SK-N-SH (cell line): ENCODE measurements at regions not wholly inside any gene's neighbourhood (a gene's known extent, or its start where the extent isn't known, plus 50 kb on each side); places are given as distances from the start of the nearest gene placed in this dataset.

Experiments
- CTCF ChIA-PET: fragments of 300-600, 350-600 bp; formaldehyde crosslinking; extraction: SDS; loops from one replicate; lab custom pipeline; 2021; lab: Yijun Ruan, JAX
- POLR2A ChIA-PET: fragments of 350-600 bp; sonication (Branson Sonifier 250); formaldehyde crosslinking; extraction: SDS; loops from one replicate; lab custom pipeline; 2020; ENCODE audit warnings: antibody characterized with exemption, inconsistent platforms; lab: Yijun Ruan, JAX
- DNase-seq: peaks from one replicate; pipeline ENCODE4 v3.0.0; 2012
- H2AFZ ChIP-seq: fragments of 200-600 bp; sonication (generic); 2 replicates; pipeline ENCODE4 v1.8.1; 2016; ENCODE audit warnings: antibody characterized with exemption, mild to moderate bottlenecking, low read depth
- H3F3A ChIP-seq: fragments of 200-600 bp; sonication (generic); replicated peaks from 2 replicates; pipeline ENCODE3; 2016; ENCODE audit warnings: antibody characterized with exemption, mild to moderate bottlenecking; ENCODE audit not compliant: insufficient read depth
- H3K27ac ChIP-seq, 2 experiments: fragments of 200-500 bp in 1 of 2; fragments of 200-600 bp in 1 of 2; sonication (Bioruptor generic) in 1 of 2; sonication (generic), shearing (Covaris generic) in 1 of 2; 2 replicates each; pipeline versions ENCODE4 v1.5.1 to v1.6.1; 2014 to 2016; ENCODE audit warnings: low read depth in 2 of 2, inconsistent platforms in 1 of 2, low read length in 1 of 2, mild to moderate bottlenecking in 1 of 2, mixed read lengths in 1 of 2
- H3K27me3 ChIP-seq: fragments of 200-600 bp; sonication (generic), shearing (Covaris generic); 2 replicates; pipeline ENCODE4 v1.6.1; 2016; ENCODE audit warnings: mixed run types; ENCODE audit not compliant: insufficient read depth
- H3K36me3 ChIP-seq, 2 experiments: fragments of 200-500 bp in 1 of 2; fragments of 200-600 bp in 1 of 2; sonication (Bioruptor generic) in 1 of 2; sonication (generic) in 1 of 2; replicated peaks in 1 of 2; 2 replicates each; pipeline versions ENCODE3 to v1.5.1; 2014 to 2016; ENCODE audit warnings: low read length in 1 of 2, mild to moderate bottlenecking in 1 of 2; ENCODE audit not compliant: insufficient read depth in 2 of 2, control insufficient read depth in 1 of 2
- H3K4me1 ChIP-seq, 2 experiments: fragments of 200-500 bp in 1 of 2; fragments of 200-600 bp in 1 of 2; sonication (Bioruptor generic) in 1 of 2; sonication (generic), shearing (Covaris generic) in 1 of 2; 2 replicates each; pipeline versions ENCODE4 v1.5.1 to v1.6.1; 2014 to 2016; ENCODE audit warnings: low read depth in 1 of 2, low read length in 1 of 2, mixed run types in 1 of 2; ENCODE audit not compliant: insufficient read depth in 2 of 2, control insufficient read depth in 1 of 2
- H3K4me2 ChIP-seq: fragments of 200-600 bp; sonication (generic), shearing (Covaris generic); 2 replicates; pipeline ENCODE4 v1.6.1; 2017; ENCODE audit warnings: mixed run types
- H3K4me3 ChIP-seq, 2 experiments: fragments of 200-500 bp in 1 of 2; fragments of 200-600 bp in 1 of 2; sonication (Bioruptor generic) in 1 of 2; sonication (generic), shearing (Covaris generic) in 1 of 2; 2 replicates each; pipeline versions ENCODE4 v1.5.1 to v1.8.1; 2014 to 2016; ENCODE audit warnings: low read depth in 2 of 2, inconsistent platforms in 1 of 2, low read length in 1 of 2, mild to moderate bottlenecking in 1 of 2, mixed read lengths in 1 of 2, moderate library complexity in 1 of 2
- H3K79me2 ChIP-seq: fragments of 200-600 bp; sonication (generic); 2 replicates; pipeline ENCODE4 v1.8.1; 2017; ENCODE audit warnings: mild to moderate bottlenecking; ENCODE audit not compliant: insufficient read depth
- H3K9ac ChIP-seq: fragments of 200-600 bp; sonication (generic); 2 replicates; pipeline ENCODE4 v1.6.1; 2017; ENCODE audit warnings: mixed run types
- H3K9me2 ChIP-seq: fragments of 200-600 bp; sonication (generic); 2 replicates; pipeline ENCODE4 v1.6.1; 2017; ENCODE audit warnings: mixed run types
- H3K9me3 ChIP-seq: fragments of 200-600 bp; sonication (generic); 2 replicates; pipeline ENCODE4 v1.6.1; 2017; ENCODE audit warnings: mixed run types, mild to moderate bottlenecking, moderate library complexity
- H4K20me1 ChIP-seq: fragments of 200-600 bp; sonication (generic); 2 replicates; pipeline ENCODE4 v1.6.1; 2017; ENCODE audit warnings: mild to moderate bottlenecking, mixed run types; ENCODE audit not compliant: insufficient read depth
- EZH2phosphoT487 ChIP-seq: fragments of 200-600 bp; sonication (generic); IDR thresholded peaks from 2 replicates; pipeline ENCODE4 v1.6.1; 2017; ENCODE audit warnings: low read depth, mixed run types, mild to moderate bottlenecking, antibody characterized with exemption, moderate library complexity, borderline replicate concordance
- FOSL2 ChIP-seq: IDR thresholded peaks from 2 replicates; pipeline ENCODE4 v1.4.0; 2012; ENCODE audit warnings: low read depth, mild to moderate bottlenecking, moderate library complexity, borderline replicate concordance
- FOXJ3 ChIP-seq: sonication (generic); formaldehyde crosslinking; IDR thresholded peaks from 2 replicates; pipeline ENCODE4 v1.5.1; 2020; ENCODE audit warnings: mild to moderate bottlenecking, missing genetic modification reagents
- FOXM1 ChIP-seq: IDR thresholded peaks from 2 replicates; pipeline ENCODE4 v1.4.0; 2012; ENCODE audit warnings: low read depth, mild to moderate bottlenecking
- IRF3 ChIP-seq: fragments of 150-350 bp; IDR thresholded peaks from 2 replicates; pipeline ENCODE4 v1.6.1; 2016; ENCODE audit warnings: mild to moderate bottlenecking, low read depth, low read length
- JUND ChIP-seq: IDR thresholded peaks from 2 replicates; pipeline ENCODE4 v1.4.0; 2012
- MAX ChIP-seq: IDR thresholded peaks from 2 replicates; pipeline ENCODE4 v1.4.0; 2012; ENCODE audit warnings: low read depth
- SIN3A ChIP-seq: IDR thresholded peaks from 2 replicates; pipeline ENCODE4 v1.6.1; 2012; ENCODE audit warnings: low read depth, mild to moderate bottlenecking, low read length, moderate library complexity, borderline replicate concordance
- TAF1 ChIP-seq: IDR thresholded peaks from 2 replicates; pipeline ENCODE4 v1.6.1; 2012; ENCODE audit warnings: low read depth, mild to moderate bottlenecking, low read length, moderate library complexity, borderline replicate concordance
- USF2 ChIP-seq: fragments of 150-350 bp; IDR thresholded peaks from 2 replicates; pipeline ENCODE4 v1.6.1; 2017; ENCODE audit warnings: antibody characterized with exemption, low read length, low read depth, borderline replicate concordance
- YY1 ChIP-seq: IDR thresholded peaks from 2 replicates; pipeline ENCODE4 v1.4.0; 2012; ENCODE audit warnings: low read depth, mild to moderate bottlenecking
- WGBS: methylation state at CpG from one replicate; pipeline ENCODE4 v1.1.6; 2017; ENCODE audit warnings: low lambda C conversion rate; 5-methylcytosine and 5-hydroxymethylcytosine counted together

- H3K4me2 ChIP-seq, result no peak overlapping the region
- TF ChIP-seq FOXM1, result no peak
- no peak for TF ChIP-seq SIN3A
- TF ChIP-seq JUND, result no peak
- TF ChIP-seq IRF3, result no peak
- no peak overlapping the region for H3K4me3 ChIP-seq
- no peaks in the 10 kb centered on the region for H3K27me3 ChIP-seq
- no peaks in the 10 kb centered on the region for H3K79me2 ChIP-seq
- no peaks in the 10 kb centered on the region for H4K20me1 ChIP-seq
- no peaks in the 10 kb centered on the region for H3K9me3 ChIP-seq
- H3F3A ChIP-seq, result no peaks in the 10 kb centered on the region
- no peak overlapping the region for H2AFZ ChIP-seq
- no peak for DNase-seq
- no peaks in the 10 kb centered on the region for H3K9me2 ChIP-seq
- H3K36me3 ChIP-seq, result no peaks in the 10 kb centered on the region
- no peak overlapping the region for H3K9ac ChIP-seq
- CTCF ChIA-PET, result interaction anchor here (0.8 kb wide), 1 partner anchor 13 kb away, joined by 3 read pairs; no protein-coding TSS in a partner anchor
- POLR2A ChIA-PET, result no interaction called here
- WGBS, result 53% methylated on average over 2 of the region's 3 CpGs
- H3K27ac ChIP-seq, result no peak overlapping the region
- no peaks in the 10 kb centered on the region for H3K4me1 ChIP-seq
Observed at GRCh38 chr4:130403221-130403620, 1307.3 kb downstream of the C4orf33 start.

- Histone ChIP-seq H3K27ac (no peak overlapping the region), H3K9me3 (no peaks in the 10 kb centered on the region), H2AFZ (no peak overlapping the region), H3K79me2 (no peaks in the 10 kb centered on the region), H3K4me3 (no peak overlapping the region), H3K4me1 (no peaks in the 10 kb centered on the region; a peak in 1 of 4 replicates), H3K4me2 (no peak overlapping the region), H4K20me1 (no peaks in the 10 kb centered on the region), H3K9me2 (no peaks in the 10 kb centered on the region; the same call in 1 of the 2 replicates), H3F3A (no peaks in the 10 kb centered on the region), H3K9ac (no peak overlapping the region), H3K27me3 (no peaks in the 10 kb centered on the region; the same call in 1 of the 2 replicates), H3K36me3 (no peaks in the 10 kb centered on the region)
- CTCF ChIA-PET, result interaction anchor here (1.0 kb wide), 1 partner anchor 13 kb away, joined by 3 read pairs; no protein-coding TSS in a partner anchor
- DNase-seq, result no peak
- WGBS, result 11% methylated on average over 1 of the region's 1 CpG
- TF ChIP-seq TAF1 (no peak), FOSL2 (no peak), YY1 (no peak), USF2 (no peak), FOXJ3 (no peak), EZH2phosphoT487 (no peak), MAX (no peak)
- POLR2A ChIA-PET, result no interaction called here
Observed at GRCh38 chr4:130416228-130416627, 1320.3 kb downstream of the C4orf33 start.
